ENCODE measurements at regions not wholly inside any gene's neighbourhood (a gene's known extent, or its start where the extent isn't known, plus 50 kb on each side); places are given as distances from the start of the nearest gene placed in this dataset.
A peak's percentile ranks its signal among the peaks of the same experiment; 100 is the strongest.

GRCh38 chr12:90899456-90900182 lies 55.4 kb downstream of the CCER1 start:
- DNase-seq (ENCODE audit: low read depth): peak; percentile 73

- DNase-seq (ENCODE audit: low read depth): peak; percentile 61
Measured at GRCh38 chr12:90897986-90898385, 57.0 kb downstream of the CCER1 start.

- DNase-seq (ENCODE audit: low read depth): no peak
Measured at GRCh38 chr12:90897316-90897715, 57.7 kb downstream of the CCER1 start.

- DNase-seq (ENCODE audit: low read depth): peak; percentile 24
Measured at GRCh38 chr12:90896821-90897220, 58.2 kb downstream of the CCER1 start.

- peak; percentile 93 for DNase-seq (ENCODE audit: low read depth)
Measured at GRCh38 chr12:90896164-90896563, 58.8 kb downstream of the CCER1 start.

- DNase-seq (ENCODE audit: low read depth): no peak
Measured at GRCh38 chr12:90888316-90888715, 66.7 kb downstream of the CCER1 start.

GRCh38 chr12:90883456-90883855 lies 71.5 kb downstream of the CCER1 start:
- DNase-seq (ENCODE audit: low read depth): no peak

GRCh38 chr12:90871726-90872096 lies 83.3 kb downstream of the CCER1 start:
- DNase-seq (ENCODE audit: low read depth): no peak

GRCh38 chr12:90870971-90871725 lies 83.8 kb downstream of the CCER1 start:
- no peak for DNase-seq (ENCODE audit: low read depth)

GRCh38 chr12:90868626-90869025 lies 86.3 kb downstream of the CCER1 start:
- no peak for DNase-seq (ENCODE audit: low read depth)

GRCh38 chr12:90859591-90859990 lies 95.4 kb downstream of the CCER1 start:
- DNase-seq (ENCODE audit: low read depth): no peak

- no peak for DNase-seq (ENCODE audit: low read depth)
Measured at GRCh38 chr12:90858252-90858651, 96.7 kb downstream of the CCER1 start.

- DNase-seq (ENCODE audit: low read depth): no peak
Measured at GRCh38 chr12:90855534-90855933, 99.4 kb downstream of the CCER1 start.

GRCh38 chr12:90854136-90854689 lies 100.8 kb downstream of the CCER1 start:
- DNase-seq (ENCODE audit: low read depth): peak; percentile 50

GRCh38 chr12:90851800-90852718 lies 102.9 kb downstream of the CCER1 start:
- DNase-seq (ENCODE audit: low read depth): no peak

GRCh38 chr12:90842477-90842876 lies 112.5 kb downstream of the CCER1 start:
- DNase-seq (ENCODE audit: low read depth): no peak

- peak; percentile 6 for DNase-seq (ENCODE audit: low read depth)
Measured at GRCh38 chr12:90841336-90841735, 113.6 kb downstream of the CCER1 start.

GRCh38 chr12:90839346-90839745 lies 115.6 kb downstream of the CCER1 start:
- DNase-seq (ENCODE audit: low read depth): no peak

- no peak for DNase-seq (ENCODE audit: low read depth)
Measured at GRCh38 chr12:90836689-90837088, 118.3 kb downstream of the CCER1 start.

GRCh38 chr12:90833228-90833627 lies 121.7 kb downstream of the CCER1 start:
- no peak for DNase-seq (ENCODE audit: low read depth)

- no peak for DNase-seq (ENCODE audit: low read depth)
Measured at GRCh38 chr12:90832427-90832826, 122.5 kb downstream of the CCER1 start.

- no peak for DNase-seq (ENCODE audit: low read depth)
Measured at GRCh38 chr12:90831712-90832111, 123.3 kb downstream of the CCER1 start.

Data from EH (cell line).